Suprapubic skin (tissue), 3 donors: ENCODE measurements at regions not wholly inside any gene's neighbourhood (a gene's known extent, or its start where the extent isn't known, plus 50 kb on each side); places are given as distances from the start of the nearest gene placed in this dataset.

ENCODE experiments used
- EP300 ChIP-seq: sonication (generic); formaldehyde crosslinking; IDR thresholded peaks from one replicate; pipeline ENCODE4 v1.6.1; 2017; ENCODE audit warnings: antibody characterized with exemption
- POLR2A ChIP-seq, 2 donors: fragments of 450-650 bp; IDR thresholded peaks; one replicate each; pipeline ENCODE4 v1.6.1; 2017; ENCODE audit warnings: antibody characterized with exemption in 2 of 2, mild to moderate bottlenecking in 2 of 2, moderate library complexity in 2 of 2
- TF ChIP-seq, protein P1 (sequence below), 2 donors: fragments of 200-600 bp in 1 of 2; fragments of 450-650 bp in 1 of 2; sonication (generic) in 1 of 2; IDR thresholded peaks; one replicate each; pipeline ENCODE4 v1.5.1; 2016 to 2019; ENCODE audit warnings: antibody characterized with exemption in 2 of 2, mild to moderate bottlenecking in 1 of 2, moderate library complexity in 1 of 2

GRCh38 chr15:70430069-70430468 is 332.4 kb upstream of the TLE3 start:
- TF ChIP-seq, protein P1, sequence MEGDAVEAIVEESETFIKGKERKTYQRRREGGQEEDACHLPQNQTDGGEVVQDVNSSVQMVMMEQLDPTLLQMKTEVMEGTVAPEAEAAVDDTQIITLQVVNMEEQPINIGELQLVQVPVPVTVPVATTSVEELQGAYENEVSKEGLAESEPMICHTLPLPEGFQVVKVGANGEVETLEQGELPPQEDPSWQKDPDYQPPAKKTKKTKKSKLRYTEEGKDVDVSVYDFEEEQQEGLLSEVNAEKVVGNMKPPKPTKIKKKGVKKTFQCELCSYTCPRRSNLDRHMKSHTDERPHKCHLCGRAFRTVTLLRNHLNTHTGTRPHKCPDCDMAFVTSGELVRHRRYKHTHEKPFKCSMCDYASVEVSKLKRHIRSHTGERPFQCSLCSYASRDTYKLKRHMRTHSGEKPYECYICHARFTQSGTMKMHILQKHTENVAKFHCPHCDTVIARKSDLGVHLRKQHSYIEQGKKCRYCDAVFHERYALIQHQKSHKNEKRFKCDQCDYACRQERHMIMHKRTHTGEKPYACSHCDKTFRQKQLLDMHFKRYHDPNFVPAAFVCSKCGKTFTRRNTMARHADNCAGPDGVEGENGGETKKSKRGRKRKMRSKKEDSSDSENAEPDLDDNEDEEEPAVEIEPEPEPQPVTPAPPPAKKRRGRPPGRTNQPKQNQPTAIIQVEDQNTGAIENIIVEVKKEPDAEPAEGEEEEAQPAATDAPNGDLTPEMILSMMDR (IDR thresholded peaks at IDR 0.05), result no peak
- no peak for TF ChIP-seq EP300
- TF ChIP-seq POLR2A (IDR thresholded peaks at IDR 0.05), result no peak
